SK-N-SH (cell line): ENCODE measurements at regions not wholly inside any gene's neighbourhood (a gene's known extent, or its start where the extent isn't known, plus 50 kb on each side); places are given as distances from the start of the nearest gene placed in this dataset.

Experiments
- CTCF ChIA-PET: fragments of 300-600, 350-600 bp; formaldehyde crosslinking; extraction: SDS; loops from one replicate; lab custom pipeline; 2021; lab: Yijun Ruan, JAX
- POLR2A ChIA-PET: fragments of 350-600 bp; sonication (Branson Sonifier 250); formaldehyde crosslinking; extraction: SDS; loops from one replicate; lab custom pipeline; 2020; ENCODE audit warnings: antibody characterized with exemption, inconsistent platforms; lab: Yijun Ruan, JAX
- DNase-seq: peaks from one replicate; pipeline ENCODE4 v3.0.0; 2012
- H2AFZ ChIP-seq: fragments of 200-600 bp; sonication (generic); 2 replicates; pipeline ENCODE4 v1.8.1; 2016; ENCODE audit warnings: antibody characterized with exemption, mild to moderate bottlenecking, low read depth
- H3F3A ChIP-seq: fragments of 200-600 bp; sonication (generic); replicated peaks from 2 replicates; pipeline ENCODE3; 2016; ENCODE audit warnings: antibody characterized with exemption, mild to moderate bottlenecking; ENCODE audit not compliant: insufficient read depth
- H3K27ac ChIP-seq, 2 experiments: fragments of 200-500 bp in 1 of 2; fragments of 200-600 bp in 1 of 2; sonication (Bioruptor generic) in 1 of 2; sonication (generic), shearing (Covaris generic) in 1 of 2; 2 replicates each; pipeline versions ENCODE4 v1.5.1 to v1.6.1; 2014 to 2016; ENCODE audit warnings: low read depth in 2 of 2, inconsistent platforms in 1 of 2, low read length in 1 of 2, mild to moderate bottlenecking in 1 of 2, mixed read lengths in 1 of 2
- H3K27me3 ChIP-seq: fragments of 200-600 bp; sonication (generic), shearing (Covaris generic); 2 replicates; pipeline ENCODE4 v1.6.1; 2016; ENCODE audit warnings: mixed run types; ENCODE audit not compliant: insufficient read depth
- H3K36me3 ChIP-seq, 2 experiments: fragments of 200-500 bp in 1 of 2; fragments of 200-600 bp in 1 of 2; sonication (Bioruptor generic) in 1 of 2; sonication (generic) in 1 of 2; replicated peaks in 1 of 2; 2 replicates each; pipeline versions ENCODE3 to v1.5.1; 2014 to 2016; ENCODE audit warnings: low read length in 1 of 2, mild to moderate bottlenecking in 1 of 2; ENCODE audit not compliant: insufficient read depth in 2 of 2, control insufficient read depth in 1 of 2
- H3K4me1 ChIP-seq, 2 experiments: fragments of 200-500 bp in 1 of 2; fragments of 200-600 bp in 1 of 2; sonication (Bioruptor generic) in 1 of 2; sonication (generic), shearing (Covaris generic) in 1 of 2; 2 replicates each; pipeline versions ENCODE4 v1.5.1 to v1.6.1; 2014 to 2016; ENCODE audit warnings: low read depth in 1 of 2, low read length in 1 of 2, mixed run types in 1 of 2; ENCODE audit not compliant: insufficient read depth in 2 of 2, control insufficient read depth in 1 of 2
- H3K4me2 ChIP-seq: fragments of 200-600 bp; sonication (generic), shearing (Covaris generic); 2 replicates; pipeline ENCODE4 v1.6.1; 2017; ENCODE audit warnings: mixed run types
- H3K4me3 ChIP-seq, 2 experiments: fragments of 200-500 bp in 1 of 2; fragments of 200-600 bp in 1 of 2; sonication (Bioruptor generic) in 1 of 2; sonication (generic), shearing (Covaris generic) in 1 of 2; 2 replicates each; pipeline versions ENCODE4 v1.5.1 to v1.8.1; 2014 to 2016; ENCODE audit warnings: low read depth in 2 of 2, inconsistent platforms in 1 of 2, low read length in 1 of 2, mild to moderate bottlenecking in 1 of 2, mixed read lengths in 1 of 2, moderate library complexity in 1 of 2
- H3K79me2 ChIP-seq: fragments of 200-600 bp; sonication (generic); 2 replicates; pipeline ENCODE4 v1.8.1; 2017; ENCODE audit warnings: mild to moderate bottlenecking; ENCODE audit not compliant: insufficient read depth
- H3K9ac ChIP-seq: fragments of 200-600 bp; sonication (generic); 2 replicates; pipeline ENCODE4 v1.6.1; 2017; ENCODE audit warnings: mixed run types
- H3K9me2 ChIP-seq: fragments of 200-600 bp; sonication (generic); 2 replicates; pipeline ENCODE4 v1.6.1; 2017; ENCODE audit warnings: mixed run types
- H3K9me3 ChIP-seq: fragments of 200-600 bp; sonication (generic); 2 replicates; pipeline ENCODE4 v1.6.1; 2017; ENCODE audit warnings: mixed run types, mild to moderate bottlenecking, moderate library complexity
- H4K20me1 ChIP-seq: fragments of 200-600 bp; sonication (generic); 2 replicates; pipeline ENCODE4 v1.6.1; 2017; ENCODE audit warnings: mild to moderate bottlenecking, mixed run types; ENCODE audit not compliant: insufficient read depth
- CHD2 ChIP-seq: fragments of 150-350 bp; IDR thresholded peaks from 2 replicates; pipeline ENCODE4 v1.6.1; 2018; ENCODE audit warnings: low read length; ENCODE audit not compliant: partially characterized antibody
- EZH2phosphoT487 ChIP-seq: fragments of 200-600 bp; sonication (generic); IDR thresholded peaks from 2 replicates; pipeline ENCODE4 v1.6.1; 2017; ENCODE audit warnings: low read depth, mixed run types, mild to moderate bottlenecking, antibody characterized with exemption, moderate library complexity, borderline replicate concordance
- FOSL2 ChIP-seq: IDR thresholded peaks from 2 replicates; pipeline ENCODE4 v1.4.0; 2012; ENCODE audit warnings: low read depth, mild to moderate bottlenecking, moderate library complexity, borderline replicate concordance
- FOXM1 ChIP-seq: IDR thresholded peaks from 2 replicates; pipeline ENCODE4 v1.4.0; 2012; ENCODE audit warnings: low read depth, mild to moderate bottlenecking
- GABPA ChIP-seq: IDR thresholded peaks from 2 replicates; pipeline ENCODE4 v1.4.0; 2012; ENCODE audit warnings: low read depth, mild to moderate bottlenecking
- GATA2 ChIP-seq: sonication (generic); formaldehyde crosslinking; IDR thresholded peaks from 2 replicates; pipeline ENCODE4 v1.5.0; 2020; ENCODE audit warnings: mild to moderate bottlenecking, missing genetic modification reagents
- MXI1 ChIP-seq: IDR thresholded peaks from 2 replicates; pipeline ENCODE4 v1.6.1; 2012; ENCODE audit warnings: mild to moderate bottlenecking, low read depth, low read length, improper control_type of control experiment
- NRF1 ChIP-seq: IDR thresholded peaks from 2 replicates; pipeline ENCODE4 v1.6.1; 2012; ENCODE audit warnings: low read depth, mild to moderate bottlenecking, low read length
- RCOR1 ChIP-seq: fragments of 150-350 bp; IDR thresholded peaks from 2 replicates; pipeline ENCODE4 v1.6.1; 2017; ENCODE audit warnings: antibody characterized with exemption, low read length
- SIN3A ChIP-seq: IDR thresholded peaks from 2 replicates; pipeline ENCODE4 v1.6.1; 2012; ENCODE audit warnings: low read depth, mild to moderate bottlenecking, low read length, moderate library complexity, borderline replicate concordance
- TAF1 ChIP-seq: IDR thresholded peaks from 2 replicates; pipeline ENCODE4 v1.6.1; 2012; ENCODE audit warnings: low read depth, mild to moderate bottlenecking, low read length, moderate library complexity, borderline replicate concordance
- TCF12 ChIP-seq: IDR thresholded peaks from 2 replicates; pipeline ENCODE4 v1.4.0; 2012
- YY1 ChIP-seq: IDR thresholded peaks from 2 replicates; pipeline ENCODE4 v1.4.0; 2012; ENCODE audit warnings: low read depth, mild to moderate bottlenecking
- WGBS: methylation state at CpG from one replicate; pipeline ENCODE4 v1.1.6; 2017; ENCODE audit warnings: low lambda C conversion rate; 5-methylcytosine and 5-hydroxymethylcytosine counted together
- TF ChIP-seq, protein P1 (sequence below): IDR thresholded peaks from 2 replicates; pipeline ENCODE4 v1.4.0; 2012; ENCODE audit warnings: low read depth, borderline replicate concordance
- TF ChIP-seq, protein P2 (sequence below): fragments of 150-350 bp; IDR thresholded peaks from 2 replicates; pipeline ENCODE4 v1.6.1; 2016; ENCODE audit warnings: mild to moderate bottlenecking, low read depth, low read length
- TF ChIP-seq, protein P3 (sequence below): fragments of 150-350 bp; IDR thresholded peaks from 2 replicates; pipeline ENCODE4 v1.6.1; 2017; ENCODE audit warnings: antibody characterized with exemption, low read length, low read depth, borderline replicate concordance

DNA sequence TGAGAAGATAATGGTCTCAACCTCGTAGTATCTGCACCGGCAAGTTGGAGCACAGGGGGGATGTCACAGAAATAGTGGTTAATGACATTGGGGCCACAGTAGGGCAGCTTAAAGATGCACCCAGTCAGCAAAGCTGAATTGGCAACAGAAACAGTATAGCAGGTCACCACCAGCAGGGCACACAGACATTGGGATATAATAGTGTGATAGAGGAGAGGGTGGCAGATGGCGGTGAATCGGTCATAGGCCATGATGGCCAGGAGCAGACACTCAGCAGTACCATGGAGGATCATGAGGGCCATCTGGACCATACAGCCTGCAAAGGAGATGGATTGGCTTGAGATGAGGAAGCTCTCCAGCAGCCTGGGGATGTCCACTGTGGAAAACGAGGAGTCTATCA, 106.0 kb upstream of the OR9Q1 start:
- Histone ChIP-seq H3K9me3 (no peaks in the 10 kb centered on the region), H3K4me1 (no peaks in the 10 kb centered on the region), H3K4me2 (no peak overlapping the region), H3F3A (no peaks in the 10 kb centered on the region), H3K36me3 (no peaks in the 10 kb centered on the region), H3K27ac (no peak overlapping the region), H3K79me2 (no peaks in the 10 kb centered on the region), H3K9ac (no peak overlapping the region), H4K20me1 (no peaks in the 10 kb centered on the region), H2AFZ (no peak overlapping the region), H3K9me2 (no peaks in the 10 kb centered on the region), H3K27me3 (no peaks in the 10 kb centered on the region), H3K4me3 (no peak overlapping the region)
- CTCF ChIA-PET, result no interaction called here
- DNase-seq, result no peak
- TF ChIP-seq YY1 (no peak), EZH2phosphoT487 (no peak), SIN3A (no peak), MXI1 (no peak), FOXM1 (no peak), NRF1 (no peak), CHD2 (no peak), FOSL2 (no peak), RCOR1 (no peak)
- TF ChIP-seq, protein P1, sequence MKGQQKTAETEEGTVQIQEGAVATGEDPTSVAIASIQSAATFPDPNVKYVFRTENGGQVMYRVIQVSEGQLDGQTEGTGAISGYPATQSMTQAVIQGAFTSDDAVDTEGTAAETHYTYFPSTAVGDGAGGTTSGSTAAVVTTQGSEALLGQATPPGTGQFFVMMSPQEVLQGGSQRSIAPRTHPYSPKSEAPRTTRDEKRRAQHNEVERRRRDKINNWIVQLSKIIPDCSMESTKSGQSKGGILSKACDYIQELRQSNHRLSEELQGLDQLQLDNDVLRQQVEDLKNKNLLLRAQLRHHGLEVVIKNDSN, result no peak
- TF ChIP-seq, protein P2, sequence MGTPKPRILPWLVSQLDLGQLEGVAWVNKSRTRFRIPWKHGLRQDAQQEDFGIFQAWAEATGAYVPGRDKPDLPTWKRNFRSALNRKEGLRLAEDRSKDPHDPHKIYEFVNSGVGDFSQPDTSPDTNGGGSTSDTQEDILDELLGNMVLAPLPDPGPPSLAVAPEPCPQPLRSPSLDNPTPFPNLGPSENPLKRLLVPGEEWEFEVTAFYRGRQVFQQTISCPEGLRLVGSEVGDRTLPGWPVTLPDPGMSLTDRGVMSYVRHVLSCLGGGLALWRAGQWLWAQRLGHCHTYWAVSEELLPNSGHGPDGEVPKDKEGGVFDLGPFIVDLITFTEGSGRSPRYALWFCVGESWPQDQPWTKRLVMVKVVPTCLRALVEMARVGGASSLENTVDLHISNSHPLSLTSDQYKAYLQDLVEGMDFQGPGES, result no peak
- WGBS, result 15% methylated on average over 5 of the region's 5 CpGs
- POLR2A ChIA-PET, result no interaction called here

DNA sequence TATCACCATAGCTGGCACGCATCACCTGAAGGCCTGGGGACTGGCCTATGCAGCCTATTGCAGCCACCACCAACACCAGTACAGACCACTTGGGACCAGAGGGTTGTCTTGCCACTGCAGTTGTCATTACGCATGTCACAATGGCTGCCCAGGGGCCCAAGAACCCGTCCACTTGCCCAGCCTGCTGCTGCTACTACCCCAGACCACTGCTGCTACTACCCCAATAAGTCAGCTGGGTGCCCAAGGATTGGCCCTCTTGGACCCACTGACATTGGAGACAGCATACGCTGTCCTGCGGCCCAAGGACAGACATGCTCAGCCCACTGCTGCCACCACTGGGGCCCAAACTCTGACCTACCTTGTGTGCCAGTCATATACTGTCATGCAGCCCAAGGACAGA, 102.7 kb upstream of the OR9Q1 start:
- Histone ChIP-seq H3K36me3 (no peaks in the 10 kb centered on the region), H3K4me3 (no peak overlapping the region), H3K4me1 (no peaks in the 10 kb centered on the region), H4K20me1 (no peaks in the 10 kb centered on the region), H3K27ac (no peak overlapping the region), H3K9ac (no peak overlapping the region), H3K9me3 (no peaks in the 10 kb centered on the region), H3K79me2 (no peaks in the 10 kb centered on the region), H3F3A (no peaks in the 10 kb centered on the region), H3K4me2 (no peak overlapping the region), H2AFZ (no peak overlapping the region), H3K9me2 (no peaks in the 10 kb centered on the region), H3K27me3 (no peaks in the 10 kb centered on the region)
- TF ChIP-seq GATA2 (CRISPR knock-in tag) (no peak), EZH2phosphoT487 (no peak), GABPA (no peak), RCOR1 (no peak), TCF12 (no peak), TAF1 (no peak)
- TF ChIP-seq, protein P3, sequence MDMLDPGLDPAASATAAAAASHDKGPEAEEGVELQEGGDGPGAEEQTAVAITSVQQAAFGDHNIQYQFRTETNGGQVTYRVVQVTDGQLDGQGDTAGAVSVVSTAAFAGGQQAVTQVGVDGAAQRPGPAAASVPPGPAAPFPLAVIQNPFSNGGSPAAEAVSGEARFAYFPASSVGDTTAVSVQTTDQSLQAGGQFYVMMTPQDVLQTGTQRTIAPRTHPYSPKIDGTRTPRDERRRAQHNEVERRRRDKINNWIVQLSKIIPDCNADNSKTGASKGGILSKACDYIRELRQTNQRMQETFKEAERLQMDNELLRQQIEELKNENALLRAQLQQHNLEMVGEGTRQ, result no peak
- POLR2A ChIA-PET, result no interaction called here
- CTCF ChIA-PET, result no interaction called here
- DNase-seq, result no peak
- WGBS, result 26% methylated on average over 5 of the region's 5 CpGs
